ENCODE measurements at regions not wholly inside any gene's neighbourhood (a gene's known extent, or its start where the extent isn't known, plus 50 kb on each side); places are given as distances from the start of the nearest gene placed in this dataset.

DNA sequence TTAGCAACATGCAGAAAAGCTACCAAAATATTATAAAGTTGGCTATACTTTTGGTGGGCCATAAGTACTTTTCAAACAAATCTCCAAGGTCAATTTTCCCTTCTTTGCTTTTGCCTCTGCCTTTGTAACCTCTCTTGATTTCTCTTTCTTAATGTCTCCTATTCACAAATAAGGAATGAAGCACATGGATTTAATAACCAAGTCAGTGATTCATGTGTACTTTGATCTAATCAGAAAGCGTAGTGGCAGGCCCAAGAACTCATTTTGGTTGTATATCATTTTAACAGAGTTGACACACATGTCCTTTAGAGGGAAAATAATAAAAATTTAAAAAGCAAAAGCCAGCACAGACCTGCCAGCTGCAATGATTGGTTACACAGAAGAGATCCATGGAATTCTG, 93.7 kb downstream of the FZD1 start:
- TF ChIP-seq, protein P1, sequence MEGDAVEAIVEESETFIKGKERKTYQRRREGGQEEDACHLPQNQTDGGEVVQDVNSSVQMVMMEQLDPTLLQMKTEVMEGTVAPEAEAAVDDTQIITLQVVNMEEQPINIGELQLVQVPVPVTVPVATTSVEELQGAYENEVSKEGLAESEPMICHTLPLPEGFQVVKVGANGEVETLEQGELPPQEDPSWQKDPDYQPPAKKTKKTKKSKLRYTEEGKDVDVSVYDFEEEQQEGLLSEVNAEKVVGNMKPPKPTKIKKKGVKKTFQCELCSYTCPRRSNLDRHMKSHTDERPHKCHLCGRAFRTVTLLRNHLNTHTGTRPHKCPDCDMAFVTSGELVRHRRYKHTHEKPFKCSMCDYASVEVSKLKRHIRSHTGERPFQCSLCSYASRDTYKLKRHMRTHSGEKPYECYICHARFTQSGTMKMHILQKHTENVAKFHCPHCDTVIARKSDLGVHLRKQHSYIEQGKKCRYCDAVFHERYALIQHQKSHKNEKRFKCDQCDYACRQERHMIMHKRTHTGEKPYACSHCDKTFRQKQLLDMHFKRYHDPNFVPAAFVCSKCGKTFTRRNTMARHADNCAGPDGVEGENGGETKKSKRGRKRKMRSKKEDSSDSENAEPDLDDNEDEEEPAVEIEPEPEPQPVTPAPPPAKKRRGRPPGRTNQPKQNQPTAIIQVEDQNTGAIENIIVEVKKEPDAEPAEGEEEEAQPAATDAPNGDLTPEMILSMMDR (conservative IDR thresholded peaks at IDR 0.05; ENCODE audit: low read depth, low read length): no peak
- TF ChIP-seq EZH2phosphoT487 (IDR thresholded peaks at IDR 0.05; ENCODE audit: borderline replicate concordance, low read length): no peak
